Activated CD4-positive, CD25-positive, alpha-beta regulatory T cell treated with anti-CD3 and anti-CD28 coated beads, Interleukin-2, amount 50 U/mL, for 16 hours (primary cell): ENCODE measurements at regions not wholly inside any gene's neighbourhood (a gene's known extent, or its start where the extent isn't known, plus 50 kb on each side); places are given as distances from the start of the nearest gene placed in this dataset.

Experiments used
- DNase-seq: peaks from one replicate; pipeline ENCODE4 v3.0.0-alpha.2; 2020; ENCODE audit warnings: low read depth, low spot score

- DNase-seq, result no peak
These were observed 193.2 kb upstream of the TWIST2 start for GRCh38 chr2:238654479-238655197.

DNA sequence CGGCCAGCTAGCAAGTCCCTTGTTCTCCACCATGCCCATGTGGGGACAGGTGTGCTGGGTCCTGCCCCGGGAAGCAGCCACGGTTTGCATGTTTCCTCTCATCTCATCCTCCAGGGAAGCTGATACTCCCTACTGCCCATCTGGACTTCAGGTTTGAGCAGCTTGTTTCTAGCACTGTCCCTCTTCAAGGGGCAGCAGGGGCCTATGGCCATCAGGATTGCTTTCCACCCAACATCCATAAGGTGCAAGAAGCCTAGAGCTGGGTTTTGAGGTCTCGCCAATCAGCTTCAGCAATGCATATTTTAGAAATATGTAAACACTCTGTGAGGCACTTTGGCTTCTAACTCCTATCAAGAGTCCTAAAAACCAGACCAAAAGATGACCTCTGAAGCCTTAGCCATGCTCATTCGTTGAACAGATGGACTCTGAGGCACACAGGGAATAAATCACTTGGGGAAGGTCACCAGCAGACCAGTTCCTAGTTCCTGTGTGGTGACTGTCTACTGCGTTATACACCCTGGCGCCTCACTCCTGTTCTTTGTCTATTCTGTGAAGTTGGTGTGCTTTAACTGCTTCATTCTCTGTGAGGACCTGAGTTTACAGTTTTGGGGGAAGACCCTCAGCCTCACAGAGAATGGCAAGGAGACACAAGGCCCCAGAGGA is 192.6 kb upstream of the TWIST2 start:
- DNase-seq, result no peak

GRCh38 chr2:238655974-238656722 is 191.7 kb upstream of the TWIST2 start:
- DNase-seq, result no peak

GRCh38 chr2:238657132-238658053 is 190.5 kb upstream of the TWIST2 start:
- no peak for DNase-seq

DNA sequence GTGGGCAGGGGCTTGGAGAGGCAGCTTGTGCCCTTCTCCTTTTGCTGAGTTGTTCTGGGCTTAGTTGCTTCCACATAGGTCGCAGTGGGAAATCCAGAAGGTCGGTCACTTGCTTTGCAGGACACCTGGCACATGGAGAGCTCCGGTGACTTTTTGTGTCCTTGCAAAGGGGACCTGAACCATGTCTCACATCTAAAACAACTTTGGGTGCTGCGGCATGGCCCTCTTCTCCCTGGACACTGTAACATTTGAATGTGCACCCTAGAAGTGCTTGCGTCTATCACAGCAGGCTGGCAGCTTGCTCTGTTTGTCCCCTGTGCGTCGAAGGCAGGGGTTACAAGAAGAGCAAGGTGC is 189.9 kb upstream of the TWIST2 start:
- no peak for DNase-seq

- DNase-seq, result no peak
These were observed 189.1 kb upstream of the TWIST2 start for GRCh38 chr2:238658820-238659219.

DNA sequence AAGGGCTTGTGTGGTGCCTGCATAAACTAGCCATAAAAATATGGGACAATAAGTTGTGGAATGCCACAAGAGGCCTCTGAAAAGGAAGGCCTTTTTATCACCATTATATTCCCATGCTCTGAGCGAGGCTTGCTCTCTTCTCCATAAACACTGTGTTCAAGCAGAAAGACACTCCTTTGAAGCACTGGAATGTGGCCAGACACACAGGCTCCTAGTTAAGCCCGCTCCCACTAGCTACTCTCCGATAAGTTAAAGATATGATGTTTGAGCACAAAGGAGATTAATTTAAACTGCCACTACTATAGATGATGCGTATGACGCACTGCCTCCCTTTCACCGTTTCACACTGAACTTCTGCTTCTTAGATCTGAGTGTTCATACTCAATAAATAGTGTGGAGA is 188.7 kb upstream of the TWIST2 start:
- DNase-seq, result no peak

DNA sequence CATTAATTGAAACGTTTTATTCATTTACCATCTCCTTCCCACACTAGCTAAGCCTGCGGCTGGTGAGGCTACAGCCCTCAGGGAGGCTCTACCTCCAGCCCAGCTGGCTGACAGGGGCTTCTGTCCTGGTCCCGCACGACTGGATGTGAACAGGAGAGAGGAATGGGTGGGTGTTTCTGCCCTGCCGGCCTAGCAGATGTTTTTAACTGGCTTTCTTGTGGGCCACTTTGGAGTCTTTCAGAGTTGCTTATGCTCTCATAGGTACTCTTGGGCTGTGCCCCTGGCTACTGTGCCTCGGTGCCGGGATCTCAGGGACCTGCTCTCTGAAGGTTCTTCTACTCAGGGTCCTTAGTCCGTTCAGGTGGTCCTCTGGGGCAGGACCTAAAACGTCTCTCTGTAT is 184.3 kb upstream of the TWIST2 start:
- no peak for DNase-seq

- DNase-seq, result no peak
These were observed 182.0 kb upstream of the TWIST2 start for GRCh38 chr2:238665919-238666318.

DNA sequence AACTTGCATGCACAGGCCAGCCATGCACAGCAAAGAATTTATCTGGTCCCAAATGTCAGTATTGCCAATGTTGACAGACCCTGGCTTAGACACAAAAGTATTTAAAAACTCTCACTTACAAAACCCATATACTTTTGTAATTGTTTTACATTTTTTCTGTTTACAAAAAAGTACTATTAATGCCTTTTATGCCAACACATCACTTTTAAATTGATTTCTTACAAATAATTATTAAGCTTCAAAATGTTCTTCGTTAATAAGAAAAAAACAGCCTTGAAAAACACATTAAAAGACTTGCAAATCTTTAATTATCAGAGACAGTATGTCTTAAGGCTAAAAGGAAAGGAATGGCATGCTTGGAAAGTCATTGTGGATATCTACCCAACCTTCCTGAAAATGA is 181.3 kb upstream of the TWIST2 start:
- no peak for DNase-seq

GRCh38 chr2:238667008-238667407 is 180.9 kb upstream of the TWIST2 start:
- DNase-seq, result no peak

- DNase-seq, result no peak
These were observed 180.2 kb upstream of the TWIST2 start for GRCh38 chr2:238667639-238668038.

- DNase-seq, result no peak
These were observed 179.5 kb upstream of the TWIST2 start for GRCh38 chr2:238668426-238668825.

DNA sequence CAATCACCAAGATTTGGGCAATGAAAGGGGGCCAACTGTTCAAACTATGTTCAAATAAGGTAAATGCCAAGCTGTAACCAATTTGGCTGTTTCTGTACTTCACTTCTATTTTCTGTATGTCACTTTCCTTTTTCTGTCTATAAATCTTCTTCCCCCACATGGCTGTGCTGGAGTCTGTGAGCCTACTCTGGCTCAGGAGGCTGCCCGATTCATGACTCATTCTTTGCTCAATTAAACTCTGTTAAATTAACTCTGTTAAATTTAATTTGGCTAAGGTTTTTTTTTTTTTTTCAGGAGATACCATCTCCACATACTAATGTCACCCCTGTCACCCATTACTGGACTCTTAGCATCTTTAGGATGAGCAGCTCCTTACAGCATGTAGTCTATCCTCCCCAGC is 178.8 kb upstream of the TWIST2 start:
- DNase-seq, result no peak

- no peak for DNase-seq
These were observed 178.3 kb upstream of the TWIST2 start for GRCh38 chr2:238669581-238670080.

GRCh38 chr2:238670111-238670585 is 177.7 kb upstream of the TWIST2 start:
- DNase-seq, result no peak

DNA sequence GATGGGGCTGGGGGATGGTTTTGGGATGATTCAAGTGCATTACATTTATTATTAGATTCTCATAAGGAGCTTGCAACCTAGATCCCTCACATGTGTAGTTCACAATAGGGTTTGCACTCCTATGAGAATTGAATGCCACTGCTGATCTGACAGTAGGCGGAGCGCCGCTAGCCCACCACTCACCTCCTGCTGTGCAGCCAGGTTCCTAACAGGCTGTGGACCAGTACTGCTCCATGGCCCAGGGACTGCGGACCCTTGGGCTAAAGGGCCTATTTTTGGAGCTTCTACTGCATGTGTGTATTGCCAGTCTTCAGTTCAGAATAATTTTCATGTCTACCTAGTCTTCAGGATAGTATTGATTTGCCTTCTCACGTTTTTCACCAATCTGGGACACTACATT is 165.3 kb upstream of the TWIST2 start:
- DNase-seq, result no peak

DNA sequence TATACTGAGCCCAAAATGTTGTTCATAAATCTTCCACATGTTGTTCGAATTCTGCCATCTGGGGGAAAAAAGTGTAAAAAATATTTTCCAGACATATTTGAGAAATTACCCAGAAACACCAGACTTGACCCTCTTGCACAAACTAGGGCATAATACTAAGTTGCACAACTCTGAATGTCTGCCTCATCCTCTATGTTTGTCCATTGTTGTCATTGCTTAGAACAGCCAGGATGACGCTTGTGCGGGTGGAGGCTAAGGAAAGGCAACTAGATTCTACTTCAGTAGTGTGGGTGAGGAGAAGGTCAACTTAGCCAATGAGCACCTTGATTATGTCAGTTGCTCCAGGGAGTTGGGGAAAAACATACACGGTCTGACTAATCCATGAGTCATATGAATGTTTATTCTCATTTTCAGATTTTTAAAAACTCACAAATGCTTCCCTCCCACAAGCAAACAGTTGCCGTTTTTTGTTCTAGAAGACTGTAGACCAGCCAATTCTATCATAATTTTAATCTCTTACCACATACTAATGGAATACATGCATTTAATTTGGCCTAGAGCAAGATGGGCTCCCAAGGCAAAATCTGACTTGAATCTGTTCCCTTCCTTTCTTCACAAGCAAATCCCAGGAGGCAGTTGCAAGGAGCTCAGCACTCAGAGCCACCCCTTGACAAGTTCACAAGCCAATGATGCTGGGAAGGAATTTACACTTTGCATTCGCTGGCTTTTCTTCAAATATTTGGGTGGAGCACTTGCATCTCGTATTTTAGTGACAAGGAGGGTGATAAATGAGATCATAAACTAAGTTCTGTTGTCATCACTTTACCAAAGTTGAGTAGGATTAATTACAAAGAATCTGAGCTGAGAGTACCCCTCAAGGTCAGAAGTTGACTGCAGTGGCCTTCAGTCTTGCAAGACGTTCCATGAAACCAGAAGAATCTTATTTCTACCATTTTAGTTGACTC is 163.2 kb upstream of the TWIST2 start:
- no peak for DNase-seq

DNA sequence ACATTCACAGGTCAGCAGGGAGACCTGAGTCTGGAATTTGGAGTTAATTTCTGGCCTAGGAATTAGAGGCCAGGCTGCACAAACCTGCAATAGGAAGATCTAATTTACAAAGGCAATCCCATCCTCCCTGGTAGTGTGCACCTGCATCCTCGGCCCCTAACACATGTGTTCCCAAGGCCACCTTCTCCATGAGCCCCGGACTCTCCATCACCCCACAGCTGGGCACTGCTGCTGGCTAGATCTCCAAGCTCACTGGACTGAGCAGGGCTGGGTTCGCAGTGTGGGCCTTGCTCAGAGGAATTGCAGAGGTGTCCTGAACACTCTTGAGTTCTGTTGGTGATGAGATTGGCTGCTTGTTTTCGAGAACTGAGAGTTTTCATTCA is 162.6 kb upstream of the TWIST2 start:
- DNase-seq, result no peak

DNA sequence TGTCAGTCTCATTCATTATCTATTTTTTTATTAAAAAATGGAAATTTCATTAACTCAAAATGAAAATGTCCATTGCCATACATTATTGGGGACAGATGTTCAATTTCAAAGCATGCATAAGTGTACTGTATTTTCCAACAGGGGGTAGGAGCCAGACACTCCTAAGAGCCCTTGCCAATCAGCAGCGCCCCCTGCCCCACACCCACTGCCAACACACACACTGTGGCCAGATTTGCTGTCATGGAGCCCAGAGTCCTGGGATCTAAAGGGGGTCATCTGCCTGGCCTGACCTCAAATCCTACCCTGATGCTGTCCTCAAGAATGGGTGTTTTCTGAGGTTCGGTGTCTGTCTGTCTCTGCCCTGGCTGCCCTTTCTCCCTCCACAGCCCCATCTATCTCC is 162.2 kb upstream of the TWIST2 start:
- no peak for DNase-seq
